CD4-positive, alpha-beta T cell treated with Interleukin-6 at 100 ng/mL for 8 hours (primary cell): ENCODE measurements at regions not wholly inside any gene's neighbourhood (a gene's known extent, or its start where the extent isn't known, plus 50 kb on each side); places are given as distances from the start of the nearest gene placed in this dataset.
"Not testable (repeated sequence)": the region's sequence is repeated elsewhere in the genome, so short reads cannot be mapped to it uniquely, and the experiment has no call there.

Experiments
- DNase-seq: peaks from one replicate; pipeline ENCODE4 v3.0.0-alpha.2; 2020; ENCODE audit warnings: mixed read lengths, low spot score

DNA sequence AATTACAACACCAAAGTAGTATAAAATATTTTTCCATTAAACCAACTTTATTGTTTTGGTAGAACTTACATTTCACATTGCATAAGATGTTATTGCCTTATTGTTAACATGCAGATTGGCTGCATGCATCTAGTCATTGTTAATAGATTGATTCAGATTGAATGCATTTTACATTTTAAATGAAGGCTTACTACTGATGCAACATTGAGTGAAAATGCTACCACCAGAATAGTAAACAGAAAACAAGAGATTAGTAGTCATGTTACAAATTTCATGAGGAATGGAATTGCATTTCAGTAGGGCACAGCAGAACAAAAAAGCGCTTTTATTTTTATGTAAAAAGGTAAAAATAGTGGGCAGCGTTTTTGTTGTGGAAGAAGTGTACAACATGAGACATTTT, 298.3 kb downstream of the ARL4A start:
- no peak for DNase-seq

DNA sequence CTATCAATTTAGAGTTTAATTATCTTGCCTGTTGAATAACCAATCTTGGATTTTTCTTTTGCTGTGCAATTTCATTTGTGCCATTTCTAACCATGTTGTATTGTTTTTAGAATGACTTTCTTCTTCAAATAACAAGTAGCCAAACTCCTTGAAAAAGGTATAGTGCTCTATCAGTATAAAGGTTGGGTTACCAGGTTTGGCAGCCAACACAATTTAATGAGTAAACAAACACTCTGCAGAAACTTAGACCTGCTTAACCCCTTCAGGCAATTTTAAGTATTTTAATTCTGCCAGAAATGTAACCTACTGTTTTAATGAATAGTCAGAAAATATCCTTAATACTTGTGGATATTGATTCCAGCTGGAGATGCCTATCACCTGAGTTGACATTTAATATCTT, 299.8 kb downstream of the ARL4A start:
- DNase-seq = no peak

GRCh38 chr7:12990440-12990839, 303.0 kb downstream of the ARL4A start:
- DNase-seq = no peak

DNA sequence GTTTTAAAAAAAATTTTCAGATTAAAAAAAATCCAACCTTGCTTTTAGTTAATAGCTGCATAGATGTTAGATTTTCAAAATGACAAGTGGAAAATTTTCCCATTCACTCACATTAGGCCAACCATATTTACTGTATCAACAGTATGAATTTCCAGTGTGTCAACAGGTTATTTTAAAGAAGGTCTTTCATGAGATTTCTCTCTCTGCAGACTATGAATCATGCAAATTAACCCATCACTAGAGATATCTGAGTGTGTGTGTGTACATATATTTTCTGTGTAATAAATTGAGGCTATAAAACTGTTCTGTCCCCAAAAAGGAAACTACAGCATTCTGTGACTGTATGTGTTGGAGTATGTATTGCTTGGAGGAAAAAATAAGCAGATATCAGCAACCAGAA, 305.6 kb downstream of the ARL4A start:
- no peak for DNase-seq

DNA sequence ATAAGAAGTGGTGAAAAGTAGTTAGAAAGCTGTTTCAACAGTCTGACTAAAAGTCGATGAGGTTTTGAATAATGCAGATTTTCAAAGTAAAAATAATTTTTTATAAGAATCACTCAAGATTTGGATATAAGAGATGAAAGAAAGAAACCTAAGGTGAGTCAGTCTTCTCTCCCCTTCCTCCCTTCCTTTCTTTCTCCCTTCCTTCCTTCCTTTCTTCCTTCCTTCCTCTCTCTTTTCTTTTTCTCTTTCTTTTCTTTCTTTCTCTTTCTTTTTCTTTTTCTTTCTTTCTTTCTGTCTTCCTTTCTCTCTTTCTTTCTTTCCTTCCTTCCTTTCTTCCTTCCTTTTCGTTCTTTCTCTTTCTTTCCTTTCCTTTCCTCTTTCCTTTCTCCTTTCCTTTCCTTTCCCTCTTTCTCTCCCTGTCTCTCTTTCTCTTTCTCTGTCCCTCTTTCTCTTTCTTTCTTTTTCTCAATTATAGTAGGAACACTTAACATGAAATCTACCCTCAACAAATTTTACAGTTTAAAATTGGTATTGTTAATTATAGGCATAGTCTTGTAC, 308.6 kb downstream of the ARL4A start:
- no peak for DNase-seq

- DNase-seq = no peak
These were observed 319.9 kb downstream of the ARL4A start for GRCh38 chr7:13007331-13007730.

DNA sequence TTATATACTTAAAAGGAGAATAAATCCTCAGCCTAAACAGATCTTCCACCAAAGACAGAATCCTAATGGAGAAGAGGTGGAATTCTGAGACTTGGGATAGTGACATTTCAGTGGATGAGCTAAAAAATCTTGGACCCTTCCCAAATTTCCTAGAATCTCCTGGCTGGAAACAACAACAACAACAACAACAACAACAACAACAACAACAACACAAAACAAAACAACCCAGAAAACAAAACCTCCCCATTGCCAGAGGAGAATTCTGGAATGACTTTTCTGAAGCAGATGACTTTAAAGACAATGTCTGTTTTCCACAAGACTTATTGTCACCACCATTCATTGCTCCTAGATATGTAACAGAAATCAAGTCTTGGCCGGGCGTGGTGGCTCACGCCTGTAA, 322.1 kb downstream of the ARL4A start:
- DNase-seq = no peak

DNA sequence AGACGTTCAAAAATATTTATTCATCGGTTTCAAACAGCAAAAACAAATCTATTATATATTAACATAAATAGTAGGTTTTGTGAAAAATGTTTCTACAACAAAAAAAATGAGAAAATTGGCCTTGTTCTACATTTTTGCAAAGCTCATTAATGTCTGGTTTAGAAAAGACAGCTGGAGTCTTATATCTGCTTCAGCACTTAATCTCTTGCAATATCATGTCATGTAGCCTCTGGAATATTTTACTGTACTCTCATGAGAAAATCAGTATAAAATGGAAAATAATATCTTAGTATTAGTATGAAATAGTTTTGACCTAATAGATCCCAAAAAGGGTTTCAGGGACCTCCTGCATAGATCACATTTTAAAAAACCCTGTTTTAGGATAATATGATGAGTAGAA, 326.6 kb downstream of the ARL4A start:
- DNase-seq = no peak

DNA sequence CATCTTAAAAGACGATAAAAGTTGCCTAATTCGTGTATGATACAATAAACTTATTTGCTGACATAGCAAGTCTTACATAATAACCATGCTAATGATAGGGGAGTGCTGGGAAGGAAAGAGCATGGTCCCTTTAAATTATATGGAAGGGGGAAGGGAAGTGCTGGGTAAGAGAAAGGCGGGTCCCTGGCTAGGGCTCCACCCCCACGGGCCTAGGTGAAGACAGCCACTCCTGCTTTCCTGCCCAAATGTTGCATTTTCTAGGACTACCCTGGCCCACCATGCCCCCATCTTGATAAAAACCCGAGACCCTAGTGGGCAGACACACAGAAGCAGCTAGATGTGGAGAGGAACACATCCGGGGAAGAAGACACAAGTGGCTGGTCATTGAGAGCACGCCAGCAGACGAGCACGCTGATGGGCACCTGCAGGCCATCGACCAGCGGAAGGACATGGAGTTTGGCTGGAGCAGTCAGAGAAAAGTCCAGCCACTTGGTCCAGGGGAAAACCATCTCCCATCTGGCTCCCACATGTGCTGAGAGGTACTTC, 328.7 kb downstream of the ARL4A start:
- no peak for DNase-seq

DNA sequence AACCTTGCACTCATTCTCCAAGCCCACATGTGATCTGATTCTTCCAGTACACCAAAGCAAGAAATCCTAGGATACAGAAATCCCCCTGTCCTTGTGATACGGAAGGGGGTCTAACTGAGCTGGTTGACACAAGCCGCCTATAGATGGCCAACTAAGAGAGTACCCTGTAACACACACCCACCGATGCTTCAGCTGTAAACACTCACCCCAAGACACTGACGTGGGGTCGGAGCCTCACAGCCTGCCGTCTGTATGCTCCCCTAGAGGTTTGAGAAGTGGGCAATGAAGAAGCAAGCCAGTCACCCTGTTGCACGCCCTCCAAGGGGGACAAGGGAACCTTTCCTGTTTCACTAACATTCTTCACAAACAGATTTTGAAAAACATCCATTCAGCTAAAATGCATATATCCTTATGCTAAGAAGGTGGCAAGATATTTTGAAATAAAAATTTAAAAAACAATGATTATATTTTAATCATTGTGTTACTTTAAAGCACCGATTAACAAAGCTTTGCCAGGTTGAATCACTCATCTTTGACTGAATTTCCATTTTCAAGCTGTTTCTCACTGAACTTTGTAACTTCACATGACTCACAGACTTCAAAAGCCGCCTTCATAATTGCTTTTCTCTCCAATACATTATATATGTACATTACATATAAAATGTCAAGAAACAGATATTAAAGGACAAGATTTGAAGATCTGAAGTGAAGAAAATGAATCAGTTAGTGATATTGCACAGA, 329.3 kb downstream of the ARL4A start:
- no peak for DNase-seq

DNA sequence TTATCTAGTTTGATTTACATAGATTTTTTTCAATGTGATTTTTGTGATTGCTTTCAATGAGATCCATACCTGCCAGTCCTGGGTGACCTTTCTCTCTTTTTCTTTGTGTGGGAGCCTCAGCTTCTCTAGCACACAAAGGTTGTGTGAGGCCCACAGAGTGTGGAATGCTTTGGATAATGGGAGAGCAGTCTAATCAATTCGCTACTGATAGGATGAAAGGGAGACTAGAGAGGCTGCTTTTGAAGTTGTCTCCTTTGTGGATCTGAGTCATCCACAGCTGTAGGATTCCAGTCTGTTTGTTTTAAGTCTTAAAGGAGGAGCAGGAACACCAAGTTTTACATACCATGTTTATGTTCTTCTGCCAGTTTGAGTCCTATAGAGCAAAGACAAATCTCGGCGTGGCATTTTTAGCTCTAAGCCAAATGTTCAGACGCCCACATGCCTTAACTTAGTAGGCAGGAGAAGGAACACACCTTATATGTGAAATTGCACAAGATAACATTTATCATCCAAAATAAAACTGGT, 330.0 kb downstream of the ARL4A start:
- no peak for DNase-seq

GRCh38 chr7:13017881-13018280, 330.4 kb downstream of the ARL4A start:
- no peak for DNase-seq

DNA sequence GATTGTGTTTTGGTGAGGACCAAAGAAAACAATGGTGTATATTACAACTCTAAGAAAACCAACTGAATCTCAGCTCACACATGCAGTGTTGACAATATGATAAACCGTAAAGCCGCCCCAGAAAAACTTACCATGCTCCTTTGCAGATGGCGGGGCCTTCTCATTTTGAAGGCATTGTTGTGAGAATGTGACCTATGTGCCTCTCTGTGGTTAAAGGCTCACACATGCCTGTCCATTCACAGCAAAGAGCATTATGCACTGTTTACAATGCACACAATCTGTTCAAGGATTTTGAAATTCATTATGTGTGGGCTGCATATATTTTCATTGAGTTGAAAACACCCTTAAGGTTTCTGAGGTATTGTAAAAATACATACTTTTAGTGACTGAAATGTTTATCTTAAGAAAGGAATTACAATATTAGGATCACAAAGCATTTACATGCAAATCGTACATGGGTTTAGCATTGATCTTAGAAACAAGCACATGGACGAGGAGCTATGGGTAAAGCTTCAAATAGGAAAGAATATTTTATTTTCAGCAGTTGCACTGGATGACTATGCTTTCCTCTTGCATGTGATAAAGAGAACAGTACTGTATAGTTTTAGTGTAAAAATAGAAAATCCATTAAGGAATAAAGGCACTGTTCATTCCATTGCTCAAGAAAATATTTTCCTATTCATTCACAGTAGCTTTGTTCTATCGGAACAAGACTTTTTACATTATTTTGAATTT, 334.3 kb downstream of the ARL4A start:
- DNase-seq = no peak

DNA sequence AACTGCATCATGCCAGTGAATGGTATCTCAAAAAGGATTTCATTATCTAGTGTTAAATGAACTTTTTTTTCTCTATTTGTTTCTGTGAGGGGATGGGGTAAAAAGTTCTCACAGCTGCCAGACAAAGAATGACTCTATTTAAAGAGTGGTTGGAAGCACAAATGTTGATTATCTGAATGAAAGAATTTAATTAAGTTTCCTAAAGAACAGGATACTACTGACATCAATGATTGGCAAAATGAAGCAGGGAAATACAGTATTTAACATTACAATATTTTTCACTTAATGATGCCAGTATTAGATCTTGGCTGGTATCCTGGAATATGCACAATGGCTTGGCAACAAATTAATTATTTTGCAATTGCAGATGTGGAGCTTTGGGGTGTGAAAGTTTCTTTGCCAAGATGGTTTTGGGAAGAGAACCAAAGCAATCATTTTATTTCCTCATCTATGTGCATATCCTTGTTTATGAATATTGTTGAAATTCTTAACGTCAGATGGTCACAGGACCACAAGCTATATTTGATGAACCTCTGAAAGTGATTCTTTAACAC, 336.8 kb downstream of the ARL4A start:
- DNase-seq = no peak

- not testable (repeated sequence) for DNase-seq
These were observed 337.6 kb downstream of the ARL4A start for GRCh38 chr7:13025043-13025442.

DNA sequence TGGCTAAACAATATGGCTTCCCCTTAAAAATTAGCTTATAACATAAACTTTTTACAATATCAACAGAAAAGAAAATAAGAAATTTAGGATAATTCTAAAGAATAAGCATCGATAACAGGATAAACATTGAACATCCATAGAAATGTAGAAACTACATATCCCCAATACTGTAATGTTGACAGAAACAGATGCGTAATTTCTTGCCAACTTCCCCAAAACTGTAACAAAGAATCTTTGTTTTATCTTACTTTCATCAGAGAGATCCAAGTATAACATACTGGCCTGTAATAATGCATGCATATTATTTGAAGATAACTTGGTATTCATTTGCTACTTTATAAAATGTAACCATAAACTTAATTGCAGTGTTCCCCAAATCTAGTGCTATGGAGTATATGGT, 339.9 kb downstream of the ARL4A start:
- DNase-seq = no peak

DNA sequence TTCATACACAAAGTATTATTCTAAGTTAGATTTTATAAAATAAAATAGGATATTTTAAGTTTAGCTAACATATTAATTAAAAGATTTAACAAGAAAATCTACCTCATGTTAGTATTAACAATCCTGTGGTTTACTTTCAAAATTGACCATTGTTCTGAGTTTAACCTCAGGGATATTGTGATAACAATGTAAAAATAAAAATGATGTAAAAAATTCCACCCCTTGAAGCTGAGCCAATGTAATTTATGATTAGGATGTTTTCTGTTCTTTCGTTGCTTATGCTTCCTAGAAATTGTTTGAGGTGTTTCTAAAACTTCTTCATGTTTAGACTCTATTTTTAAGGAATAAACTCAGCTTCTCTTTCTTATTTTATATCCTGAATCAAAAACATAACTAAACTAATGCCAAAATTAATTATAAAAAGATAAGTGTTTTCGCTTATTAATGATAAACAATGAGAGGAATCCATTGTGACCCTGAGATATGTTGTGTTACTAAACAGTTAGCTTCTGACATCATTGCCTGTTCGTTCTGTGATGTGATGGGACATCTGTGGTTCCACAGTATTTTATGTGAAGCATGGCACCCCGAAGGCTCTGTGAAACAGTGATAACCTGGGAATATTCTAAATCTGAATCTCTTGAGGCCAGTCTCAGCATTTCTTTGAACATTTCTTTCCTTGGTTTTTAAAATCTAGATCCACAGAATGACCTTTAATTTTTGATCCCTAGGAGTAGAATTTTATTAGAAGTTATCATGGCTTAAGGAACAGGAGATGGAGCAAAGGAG, 340.8 kb downstream of the ARL4A start:
- no peak for DNase-seq

DNA sequence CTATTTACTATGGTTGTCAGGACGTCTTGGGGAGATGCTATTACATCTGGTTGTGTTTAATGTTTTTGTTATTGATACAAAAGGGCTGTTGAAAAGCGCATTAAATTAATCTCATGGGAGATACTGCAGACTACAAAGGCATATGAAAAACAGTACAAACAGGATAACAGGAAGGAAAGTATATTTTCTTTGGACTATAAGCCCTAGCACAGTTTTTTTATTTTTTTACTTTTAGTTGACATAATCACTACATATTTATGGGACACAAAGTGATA, 341.3 kb downstream of the ARL4A start:
- no peak for DNase-seq

DNA sequence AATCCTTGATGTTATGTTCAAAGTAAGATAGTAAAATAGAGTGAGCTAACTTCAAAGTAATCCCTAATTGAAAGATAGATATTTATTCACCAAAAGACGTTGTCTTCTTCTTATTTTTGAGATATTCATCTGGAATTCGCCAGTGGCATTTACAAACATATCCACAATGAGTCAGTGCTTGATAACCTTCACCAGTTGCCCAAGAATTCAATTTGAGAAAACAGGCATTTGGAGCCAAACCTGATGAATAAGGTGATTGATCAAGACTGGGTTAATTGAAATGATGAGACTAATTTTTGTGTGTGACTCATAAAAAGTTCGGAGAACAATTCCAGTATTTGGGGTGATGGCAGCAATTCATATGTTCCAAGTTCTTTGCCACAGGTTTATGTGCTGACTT, 344.0 kb downstream of the ARL4A start:
- no peak for DNase-seq

DNA sequence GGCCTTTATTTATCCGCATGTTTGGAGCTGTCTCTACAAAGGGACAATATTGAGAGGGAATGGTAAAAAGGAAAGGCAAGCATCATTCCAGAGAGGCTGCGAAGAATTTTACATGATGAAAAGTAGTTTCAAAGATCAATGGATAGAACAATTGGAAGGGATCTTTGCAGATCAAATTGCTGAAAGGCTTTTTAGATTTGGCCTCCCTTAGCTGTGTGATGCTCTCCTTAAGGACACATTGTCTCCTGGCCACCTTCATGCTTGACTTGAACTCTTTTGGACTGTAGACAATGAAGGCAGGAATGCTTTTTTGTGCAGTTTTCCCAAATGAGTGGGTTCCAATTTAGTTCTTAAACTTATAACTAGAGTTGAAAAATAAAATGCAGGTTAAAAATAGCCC, 344.7 kb downstream of the ARL4A start:
- DNase-seq = no peak

DNA sequence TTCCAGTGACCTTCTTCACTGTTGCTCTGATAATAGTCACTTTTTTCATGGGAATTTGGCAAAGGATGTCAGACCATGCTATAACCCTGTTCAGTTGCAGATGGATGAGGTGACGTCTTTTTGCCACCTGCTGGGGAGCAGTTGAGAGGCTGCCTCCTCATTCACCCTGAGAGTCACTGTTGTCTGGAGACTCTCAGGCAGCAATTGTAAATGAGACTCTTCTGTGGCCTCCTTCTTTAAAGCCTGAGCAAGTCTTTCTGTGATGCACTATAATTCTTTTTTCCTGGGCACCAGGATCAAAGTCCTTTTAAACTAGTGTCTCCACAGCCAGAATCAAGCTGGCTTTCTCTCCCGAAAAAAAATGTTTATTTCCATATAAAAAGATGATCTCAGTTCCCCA, 345.1 kb downstream of the ARL4A start:
- DNase-seq = no peak

DNA sequence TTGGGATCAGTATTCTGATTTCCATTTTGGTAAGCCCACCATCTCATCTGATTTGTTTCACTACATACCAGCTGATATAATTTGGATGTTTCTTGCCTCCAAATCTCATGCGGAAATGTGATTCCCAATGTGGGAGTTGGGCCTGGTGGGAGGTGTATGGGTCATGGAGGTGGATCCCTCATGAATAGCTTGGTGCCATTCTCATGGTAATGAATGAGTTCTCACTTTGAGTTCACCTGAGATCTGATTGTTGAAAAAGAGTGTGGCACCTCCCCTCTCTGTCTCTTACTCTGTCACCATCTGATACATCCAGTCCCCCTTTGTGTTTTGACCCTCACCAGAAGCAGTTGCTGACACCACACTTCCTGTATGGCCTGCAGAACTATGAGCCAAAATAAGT, 347.3 kb downstream of the ARL4A start:
- DNase-seq = no peak
